K562 (cell line): ENCODE measurements at regions not wholly inside any gene's neighbourhood (a gene's known extent, or its start where the extent isn't known, plus 50 kb on each side); places are given as distances from the start of the nearest gene placed in this dataset.

ENCODE experiments used
- ATF7 ChIP-seq: fragments of 450-650 bp; IDR thresholded peaks from 2 replicates; pipeline ENCODE4 v1.7.1; 2014; ENCODE audit warnings: mild to moderate bottlenecking, moderate library complexity
- DIDO1 ChIP-seq: fragments of 450-650 bp; IDR thresholded peaks from 2 replicates; pipeline ENCODE4 v1.6.1; 2016; ENCODE audit warnings: low read depth, missing biosample characterization, missing genetic modification characterization
- KDM5B ChIP-seq: fragments of 200-600 bp; sonication (generic); IDR thresholded peaks from 2 replicates; pipeline ENCODE4 v1.6.1; 2012; ENCODE audit warnings: low read depth, mild to moderate bottlenecking, moderate library complexity, low read length, control low read depth, inconsistent platforms; ENCODE audit not compliant: insufficient replicate concordance
- KLF10 ChIP-seq: fragments of 250-450 bp; sonication (Bioruptor Pico); IDR thresholded peaks from 2 replicates; pipeline ENCODE4 v1.6.1; 2021; ENCODE audit warnings: matching md5 sums
- PCBP2 ChIP-seq: fragments of 200-400 bp; formaldehyde crosslinking; IDR thresholded peaks from 2 replicates; pipeline ENCODE4 v1.6.1; 2018; ENCODE audit warnings: low read length, low read depth, mild to moderate bottlenecking, moderate library complexity; ENCODE audit not compliant: poor library complexity, severe bottlenecking
- TEAD4 ChIP-seq, 2 experiments: sonication (generic) in 1 of 2; formaldehyde crosslinking in 1 of 2; IDR thresholded peaks; 2 replicates each; pipeline versions ENCODE4 v1.6.1 to v1.8.0; 2012 to 2022; ENCODE audit warnings: borderline replicate concordance in 1 of 2, inconsistent platforms in 1 of 2, low read length in 1 of 2, mild to moderate bottlenecking in 1 of 2, missing genetic modification reagents in 1 of 2
- ZNF24 ChIP-seq: fragments of 450-650 bp; IDR thresholded peaks from 2 replicates; pipeline ENCODE4 v1.6.1; 2016
- ZNF445 ChIP-seq: fragments of 250-450 bp; sonication (Bioruptor Pico); IDR thresholded peaks from 2 replicates; pipeline ENCODE4 v1.4.0; 2020; ENCODE audit warnings: low read depth, mild to moderate bottlenecking, moderate library complexity
- ZNF696 ChIP-seq: fragments of 250-450 bp; sonication (Bioruptor Pico); conservative IDR thresholded peaks from 2 replicates; pipeline ENCODE4 v1.4.0; 2020; ENCODE audit warnings: mild to moderate bottlenecking, moderate library complexity
- TF ChIP-seq, protein P1 (sequence below), 2 experiments: fragments of 450-650 bp; formaldehyde crosslinking in 1 of 2; IDR thresholded peaks; 2 replicates each; pipeline versions ENCODE4 v1.4.0 to v1.6.1; 2014 to 2020; ENCODE audit warnings: mild to moderate bottlenecking in 2 of 2, borderline replicate concordance in 1 of 2, low read depth in 1 of 2
- TF ChIP-seq, protein P2 (sequence below): fragments of 250-450 bp; sonication (Bioruptor Pico); IDR thresholded peaks from 2 replicates; pipeline ENCODE4 v1.8.0; 2022; ENCODE audit warnings: moderate library complexity, mild to moderate bottlenecking, inconsistent platforms

DNA sequence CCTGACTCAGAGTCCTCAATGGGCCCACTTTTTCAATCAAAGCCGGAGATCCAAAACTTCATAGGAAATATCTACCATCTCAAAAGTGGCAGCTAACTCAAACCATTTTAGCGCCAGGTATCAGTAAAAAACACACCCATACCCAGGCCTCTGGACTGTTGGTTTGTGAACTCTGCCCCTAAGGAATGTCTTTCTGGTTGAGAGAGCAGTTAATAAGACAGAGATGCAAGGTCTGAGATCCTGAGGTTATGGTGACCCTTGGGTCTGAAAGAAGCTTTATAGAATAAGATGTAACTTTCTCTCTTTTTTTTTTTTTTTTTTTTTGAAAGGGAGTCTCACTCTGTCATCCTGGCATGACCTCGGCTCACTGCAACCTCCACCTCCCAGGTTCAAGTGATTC, 350.5 kb downstream of the SOX9 start (continued):
- TF ChIP-seq, protein P1, sequence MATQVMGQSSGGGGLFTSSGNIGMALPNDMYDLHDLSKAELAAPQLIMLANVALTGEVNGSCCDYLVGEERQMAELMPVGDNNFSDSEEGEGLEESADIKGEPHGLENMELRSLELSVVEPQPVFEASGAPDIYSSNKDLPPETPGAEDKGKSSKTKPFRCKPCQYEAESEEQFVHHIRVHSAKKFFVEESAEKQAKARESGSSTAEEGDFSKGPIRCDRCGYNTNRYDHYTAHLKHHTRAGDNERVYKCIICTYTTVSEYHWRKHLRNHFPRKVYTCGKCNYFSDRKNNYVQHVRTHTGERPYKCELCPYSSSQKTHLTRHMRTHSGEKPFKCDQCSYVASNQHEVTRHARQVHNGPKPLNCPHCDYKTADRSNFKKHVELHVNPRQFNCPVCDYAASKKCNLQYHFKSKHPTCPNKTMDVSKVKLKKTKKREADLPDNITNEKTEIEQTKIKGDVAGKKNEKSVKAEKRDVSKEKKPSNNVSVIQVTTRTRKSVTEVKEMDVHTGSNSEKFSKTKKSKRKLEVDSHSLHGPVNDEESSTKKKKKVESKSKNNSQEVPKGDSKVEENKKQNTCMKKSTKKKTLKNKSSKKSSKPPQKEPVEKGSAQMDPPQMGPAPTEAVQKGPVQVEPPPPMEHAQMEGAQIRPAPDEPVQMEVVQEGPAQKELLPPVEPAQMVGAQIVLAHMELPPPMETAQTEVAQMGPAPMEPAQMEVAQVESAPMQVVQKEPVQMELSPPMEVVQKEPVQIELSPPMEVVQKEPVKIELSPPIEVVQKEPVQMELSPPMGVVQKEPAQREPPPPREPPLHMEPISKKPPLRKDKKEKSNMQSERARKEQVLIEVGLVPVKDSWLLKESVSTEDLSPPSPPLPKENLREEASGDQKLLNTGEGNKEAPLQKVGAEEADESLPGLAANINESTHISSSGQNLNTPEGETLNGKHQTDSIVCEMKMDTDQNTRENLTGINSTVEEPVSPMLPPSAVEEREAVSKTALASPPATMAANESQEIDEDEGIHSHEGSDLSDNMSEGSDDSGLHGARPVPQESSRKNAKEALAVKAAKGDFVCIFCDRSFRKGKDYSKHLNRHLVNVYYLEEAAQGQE (IDR thresholded peaks at IDR 0.05; ENCODE audit: borderline replicate concordance) = no peak
- TF ChIP-seq, protein P1 (CRISPR knock-in tag; IDR thresholded peaks at IDR 0.05; ENCODE audit: low read depth) = no peak
- TF ChIP-seq KDM5B (no peak), PCBP2 (no peak), TEAD4 (IDR thresholded peaks at IDR 0.05; ENCODE audit: low read length) (no peak), TEAD4 (CRISPR knock-in tag; IDR thresholded peaks at IDR 0.05; ENCODE audit: borderline replicate concordance) (no peak), ATF7 (no peak), ZNF24 (no peak), ZNF445 (no peak), ZNF696 (CRISPR knock-in tag) (no peak), DIDO1 (tag) (no peak), KLF10 (CRISPR knock-in tag) (no peak)
- TF ChIP-seq, protein P2, sequence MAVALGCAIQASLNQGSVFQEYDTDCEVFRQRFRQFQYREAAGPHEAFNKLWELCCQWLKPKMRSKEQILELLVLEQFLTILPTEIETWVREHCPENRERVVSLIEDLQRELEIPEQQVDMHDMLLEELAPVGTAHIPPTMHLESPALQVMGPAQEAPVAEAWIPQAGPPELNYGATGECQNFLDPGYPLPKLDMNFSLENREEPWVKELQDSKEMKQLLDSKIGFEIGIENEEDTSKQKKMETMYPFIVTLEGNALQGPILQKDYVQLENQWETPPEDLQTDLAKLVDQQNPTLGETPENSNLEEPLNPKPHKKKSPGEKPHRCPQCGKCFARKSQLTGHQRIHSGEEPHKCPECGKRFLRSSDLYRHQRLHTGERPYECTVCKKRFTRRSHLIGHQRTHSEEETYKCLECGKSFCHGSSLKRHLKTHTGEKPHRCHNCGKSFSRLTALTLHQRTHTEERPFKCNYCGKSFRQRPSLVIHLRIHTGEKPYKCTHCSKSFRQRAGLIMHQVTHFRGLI (CRISPR knock-in tag) = no peak
